Cardiac fibroblast (primary cell): ENCODE measurements at regions not wholly inside any gene's neighbourhood (a gene's known extent, or its start where the extent isn't known, plus 50 kb on each side); places are given as distances from the start of the nearest gene placed in this dataset.

Experiments used
- DNase-seq, 2 donors: peaks; one replicate each; pipeline versions ENCODE4 v3.0.0 to v3.0.0-alpha.2; 2010; ENCODE audit warnings: low read depth in 2 of 2
- H3K4me3 ChIP-seq, 2 donors: replicated peaks in 1 of 2; 1 replicate in 1 of 2; 2 replicates in 1 of 2; pipeline ENCODE4 v1.5.1; 2011; ENCODE audit warnings: low read depth in 2 of 2, low read length in 2 of 2, mild to moderate bottlenecking in 2 of 2, moderate library complexity in 1 of 2
- CTCF ChIP-seq: IDR thresholded peaks from one replicate; pipeline ENCODE4 v1.5.1; 2011; ENCODE audit warnings: low read depth, mild to moderate bottlenecking, low read length, inconsistent platforms

GRCh38 chr11:22467248-22467647 lies 129.1 kb downstream of the SLC17A6 start:
- TF ChIP-seq CTCF, result no peak
- DNase-seq, result no peak
- H3K4me3 ChIP-seq, result no peak overlapping the region

- TF ChIP-seq CTCF, result no peak
- H3K4me3 ChIP-seq, result no peak overlapping the region
- DNase-seq, result peak; percentile 56 to 86
These were observed 128.6 kb downstream of the SLC17A6 start for GRCh38 chr11:22466809-22467208.

GRCh38 chr11:22466351-22466750 lies 128.2 kb downstream of the SLC17A6 start:
- DNase-seq, result no peak
- H3K4me3 ChIP-seq, result no peak overlapping the region
- no peak for TF ChIP-seq CTCF

GRCh38 chr11:22465620-22466019 lies 127.4 kb downstream of the SLC17A6 start:
- H3K4me3 ChIP-seq, result no peak overlapping the region
- no peak for DNase-seq
- TF ChIP-seq CTCF, result no peak

- no peak for TF ChIP-seq CTCF
- peak in 1 of 2 donors; percentile 42 for DNase-seq
- no peak overlapping the region for H3K4me3 ChIP-seq
These were observed 123.4 kb downstream of the SLC17A6 start for GRCh38 chr11:22461626-22462025.

GRCh38 chr11:22460181-22460580 lies 122.0 kb downstream of the SLC17A6 start:
- no peak for TF ChIP-seq CTCF
- peak in 1 of 2 donors; percentile 43 for DNase-seq
- H3K4me3 ChIP-seq, result no peak overlapping the region

- DNase-seq, result peak; percentile 38 to 92
- no peak for TF ChIP-seq CTCF
- no peak overlapping the region for H3K4me3 ChIP-seq
These were observed 120.9 kb downstream of the SLC17A6 start for GRCh38 chr11:22459048-22459447.
